Stimulated activated CD4-positive, alpha-beta T cell treated with anti-CD3 and anti-CD28 coated beads, Interleukin-15, amount 100 ng/mL, for 48 hours (primary cell): ENCODE measurements at regions not wholly inside any gene's neighbourhood (a gene's known extent, or its start where the extent isn't known, plus 50 kb on each side); places are given as distances from the start of the nearest gene placed in this dataset.
"Not testable (repeated sequence)": the region's sequence is repeated elsewhere in the genome, so short reads cannot be mapped to it uniquely, and the experiment has no call there.

Source experiments
- DNase-seq, 2 donors: peaks; one replicate each; pipeline ENCODE4 v3.0.0-alpha.2; 2020; ENCODE audit warnings: low read depth in 2 of 2

GRCh38 chr1:163571950-163572349, 250.2 kb downstream of the NUF2 start:
- DNase-seq: no peak

- DNase-seq: no peak
These were observed 252.4 kb downstream of the NUF2 start for GRCh38 chr1:163574119-163574518.

GRCh38 chr1:163580926-163581325, 259.2 kb downstream of the NUF2 start:
- no peak for DNase-seq

GRCh38 chr1:163583661-163584181, 262.0 kb downstream of the NUF2 start:
- no peak for DNase-seq

- no peak for DNase-seq
These were observed 264.0 kb downstream of the NUF2 start for GRCh38 chr1:163585796-163586195.

- no peak for DNase-seq
These were observed 267.0 kb downstream of the NUF2 start for GRCh38 chr1:163588796-163589195.

DNA sequence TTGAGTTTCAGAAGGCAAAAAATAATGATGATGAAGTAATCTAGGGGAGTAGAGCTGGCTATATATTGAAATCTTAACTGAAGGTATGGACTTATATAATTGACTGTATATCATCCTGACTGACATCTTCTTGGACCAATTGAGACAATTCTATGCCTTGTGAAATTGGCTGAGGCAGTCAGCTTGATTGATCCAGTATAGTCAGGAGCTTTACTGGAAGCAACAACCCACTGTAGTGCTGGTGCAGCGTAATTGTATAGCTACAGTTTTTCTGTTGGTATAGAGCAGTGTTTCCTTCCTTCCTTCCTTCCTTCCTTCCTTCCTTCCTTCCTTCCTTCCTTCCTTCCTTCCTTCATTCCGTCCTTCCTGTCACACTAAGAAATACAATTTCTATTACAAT, 268.0 kb downstream of the NUF2 start:
- no peak for DNase-seq

- DNase-seq: not testable (repeated sequence)
These were observed 269.4 kb downstream of the NUF2 start for GRCh38 chr1:163591131-163591530.

- DNase-seq: not testable (repeated sequence)
These were observed 270.9 kb downstream of the NUF2 start for GRCh38 chr1:163592623-163593022.

DNA sequence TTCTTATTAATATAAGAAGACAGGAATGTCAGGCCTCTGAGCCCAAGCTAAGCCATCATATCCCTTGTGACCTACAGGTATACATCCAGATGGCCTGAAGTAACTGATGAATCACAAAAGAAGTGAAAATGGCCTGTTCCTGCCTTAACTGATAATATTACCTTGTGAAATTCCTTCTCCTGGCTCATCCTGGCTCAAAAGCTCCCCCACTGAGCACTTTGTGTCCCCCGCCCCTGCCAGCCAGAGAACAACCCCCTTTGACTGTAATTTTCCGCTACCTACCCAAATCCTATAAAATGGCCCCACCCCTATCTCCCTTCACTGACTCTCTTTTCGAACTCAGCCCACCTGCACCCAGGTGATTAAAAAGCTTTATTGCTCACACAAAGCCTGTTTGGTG, 274.4 kb downstream of the NUF2 start:
- not testable (repeated sequence) for DNase-seq

- no peak for DNase-seq
These were observed 274.9 kb downstream of the NUF2 start for GRCh38 chr1:163596541-163597258.

DNA sequence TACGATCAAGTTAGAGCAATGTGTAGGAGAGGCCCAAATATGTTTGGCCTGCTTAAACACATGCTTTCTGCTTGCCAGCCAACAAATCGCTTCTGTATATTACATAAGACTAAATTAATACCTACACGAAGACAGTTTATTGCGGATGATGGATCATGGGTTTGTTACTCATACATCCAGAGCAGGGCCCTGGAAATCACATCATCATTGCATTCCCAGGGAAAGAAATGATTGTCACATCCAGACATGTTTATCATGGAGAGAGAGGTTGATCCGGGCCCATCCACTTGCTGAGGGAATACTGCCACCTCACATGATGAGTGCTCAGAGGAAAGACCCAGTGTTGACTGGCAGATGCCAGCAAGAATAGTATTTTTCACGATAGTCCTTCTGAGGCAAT, 282.6 kb downstream of the NUF2 start:
- DNase-seq: no peak

DNA sequence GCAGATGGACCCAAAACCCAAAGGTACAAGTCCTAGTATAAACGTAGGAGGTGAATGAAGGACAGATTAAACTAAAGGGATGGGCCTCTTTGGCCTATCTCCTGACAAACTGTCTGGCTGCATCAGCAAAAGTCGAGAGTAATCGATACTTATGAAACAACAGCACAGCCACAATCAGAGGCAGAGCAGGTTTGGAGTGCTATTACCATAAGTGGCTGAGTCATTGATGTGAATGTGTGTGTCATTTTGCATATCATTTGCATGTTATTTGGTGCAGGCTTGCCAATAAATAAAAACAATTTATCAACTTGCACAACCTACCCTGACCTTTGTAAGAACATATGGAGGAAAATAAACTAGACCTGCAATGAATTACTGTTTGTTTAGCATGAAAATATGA, 283.1 kb downstream of the NUF2 start:
- no peak for DNase-seq

DNA sequence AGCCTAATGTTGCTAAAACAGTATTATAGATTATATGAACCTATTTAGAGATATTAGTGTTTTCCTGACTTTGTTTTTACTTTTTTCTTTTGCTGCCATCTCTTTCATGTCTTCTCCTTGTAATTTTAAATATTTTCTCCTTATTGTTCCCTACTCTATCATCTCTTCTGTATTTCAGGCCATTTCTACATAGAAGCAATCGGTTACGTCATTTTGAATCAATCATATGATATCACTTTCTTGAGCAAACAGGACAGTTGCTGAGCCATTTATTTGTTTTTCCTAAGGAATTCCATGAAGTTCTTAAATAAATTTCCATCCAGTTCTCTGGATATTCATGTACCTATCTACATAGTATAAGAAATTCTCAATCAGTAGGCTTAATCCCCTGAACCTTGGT, 287.2 kb downstream of the NUF2 start:
- DNase-seq: no peak

DNA sequence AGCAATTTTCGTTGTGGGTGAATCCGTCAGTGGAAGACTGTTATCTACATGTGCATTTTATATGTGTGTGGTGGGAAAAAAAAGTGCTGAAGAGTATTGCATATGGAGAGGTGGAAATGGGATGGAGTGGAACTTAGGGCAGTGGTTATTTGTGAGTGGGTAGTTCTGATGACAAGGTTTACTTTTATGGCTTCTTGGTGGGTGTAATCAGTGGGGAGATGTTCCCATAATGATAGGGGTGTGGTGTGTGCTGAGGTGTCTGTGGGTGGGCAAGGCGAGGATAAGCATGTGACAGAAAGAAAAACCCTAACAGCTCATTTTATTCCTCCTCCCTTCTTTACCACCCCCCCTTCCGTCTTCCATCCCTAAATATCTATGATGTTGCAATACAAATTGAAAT, 288.1 kb downstream of the NUF2 start:
- no peak for DNase-seq

DNA sequence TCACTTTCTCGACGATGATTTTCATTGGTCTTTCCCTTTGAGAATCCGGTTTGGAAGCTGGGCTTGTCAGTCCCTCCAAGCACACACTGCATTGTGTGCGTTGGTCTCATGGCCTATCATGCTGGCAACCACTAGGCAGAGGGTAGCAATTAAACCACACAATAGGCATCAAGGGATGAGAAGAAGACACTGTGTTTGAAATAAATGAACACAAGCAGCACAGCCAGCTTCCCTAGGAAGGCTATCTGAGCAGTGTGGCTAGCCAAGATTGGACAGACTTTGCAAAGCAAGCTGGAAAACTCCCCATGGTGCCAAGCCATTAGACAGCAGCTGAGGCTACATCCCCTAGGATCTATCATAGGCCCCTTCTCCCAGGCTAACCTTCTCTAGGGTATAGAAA, 288.7 kb downstream of the NUF2 start:
- no peak for DNase-seq

DNA sequence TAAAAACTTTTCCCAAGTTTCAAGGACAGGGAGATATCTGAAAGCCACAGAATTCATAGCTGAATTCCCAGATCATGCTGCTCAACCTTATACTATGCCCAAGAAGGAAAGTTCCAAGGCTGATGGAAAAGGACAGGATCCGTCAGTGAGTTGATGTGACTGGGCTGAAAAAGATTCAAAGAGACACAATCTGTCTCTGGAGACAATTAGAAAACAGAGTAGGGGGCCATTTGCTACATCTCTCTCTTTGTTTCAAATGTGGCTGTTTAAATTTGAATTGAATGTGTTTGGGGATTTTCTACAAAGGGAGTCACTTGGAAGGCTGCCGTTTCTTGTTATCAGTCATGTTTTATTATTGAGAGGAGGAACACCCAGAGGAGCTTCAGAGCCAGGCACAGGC, 292.6 kb downstream of the NUF2 start:
- DNase-seq: no peak

GRCh38 chr1:163628034-163628773, 306.4 kb downstream of the NUF2 start:
- no peak for DNase-seq

- DNase-seq: no peak
These were observed 310.5 kb downstream of the NUF2 start for GRCh38 chr1:163632269-163632668.

GRCh38 chr1:163633366-163633765, 311.6 kb downstream of the NUF2 start:
- DNase-seq: no peak

GRCh38 chr1:163645676-163646075, 323.9 kb downstream of the NUF2 start:
- DNase-seq: not testable (repeated sequence)

- no peak for DNase-seq
These were observed 328.9 kb downstream of the NUF2 start for GRCh38 chr1:163650624-163651023.

GRCh38 chr1:163652441-163652840, 330.7 kb downstream of the NUF2 start:
- DNase-seq: no peak
